IMR-90 (cell line): ENCODE measurements at regions not wholly inside any gene's neighbourhood (a gene's known extent, or its start where the extent isn't known, plus 50 kb on each side); places are given as distances from the start of the nearest gene placed in this dataset.

ENCODE experiments used
- ATAC-seq: fragments of 200-7000 bp; cut with Tn5 transposase; 2 replicates; pipeline ENCODE4 v1.9.1; 2020; ENCODE audit warnings: low read depth, mild to moderate bottlenecking, moderate library complexity
- BruUV-seq: library from RNA; stranded (reverse); fragments of 400-500 nt; replicated peaks from 2 replicates; lab custom pipeline; 2021; lab: Mats Ljungman, UMichigan
- CTCF ChIA-PET: fragments of 300-600 bp; formaldehyde crosslinking; extraction: SDS; loops from one replicate; lab custom pipeline; 2021; ENCODE audit warnings: antibody characterized with exemption; lab: Yijun Ruan, JAX
- POLR2A ChIA-PET: fragments of 300-600 bp; sonication (Branson Sonifier 250); formaldehyde crosslinking; loops from one replicate; lab custom pipeline; 2022; ENCODE audit warnings: antibody characterized with exemption; ENCODE audit not compliant: unreplicated experiment; lab: Charles Lee
- DNase-seq: peaks from one replicate; pipeline ENCODE4 v3.0.0; 2013
- H2AFZ ChIP-seq: replicated peaks from 2 replicates; pipeline ENCODE3; 2013; ENCODE audit warnings: low read length, mild to moderate bottlenecking; ENCODE audit not compliant: poor library complexity
- H2AK5ac ChIP-seq: 2 replicates; pipeline ENCODE4 v1.6.1; 2013; ENCODE audit warnings: low read depth, low read length, inconsistent platforms
- H2AK9ac ChIP-seq: replicated peaks from 2 replicates; pipeline ENCODE3; 2013; ENCODE audit warnings: mild to moderate bottlenecking, low read depth, low read length, moderate library complexity; ENCODE audit not compliant: poor library complexity
- H2BK120ac ChIP-seq: 2 replicates; pipeline ENCODE4 v1.6.1; 2013; ENCODE audit warnings: low read depth, low read length, inconsistent platforms
- H2BK15ac ChIP-seq: 3 replicates; pipeline ENCODE4 v1.6.1; 2013; ENCODE audit warnings: low read depth, low read length, inconsistent platforms
- H2BK20ac ChIP-seq: 2 replicates; pipeline ENCODE4 v1.6.1; 2013; ENCODE audit warnings: low read depth, mild to moderate bottlenecking, inconsistent platforms, low read length, moderate library complexity
- H2BK5ac ChIP-seq: 2 replicates; pipeline ENCODE4 v1.6.1; 2013; ENCODE audit warnings: mild to moderate bottlenecking, low read depth, low read length, inconsistent platforms; ENCODE audit not compliant: poor library complexity, severe bottlenecking
- H3K14ac ChIP-seq: replicated peaks from 2 replicates; pipeline ENCODE4 v1.6.1; 2013; ENCODE audit warnings: low read depth, low read length, inconsistent platforms
- H3K18ac ChIP-seq: 2 replicates; pipeline ENCODE4 v1.6.1; 2013; ENCODE audit warnings: low read depth, low read length, control low read depth
- H3K23ac ChIP-seq: 2 replicates; pipeline ENCODE4 v1.6.1; 2013; ENCODE audit warnings: low read depth, low read length, inconsistent platforms
- H3K27ac ChIP-seq: 2 replicates; pipeline ENCODE4 v1.5.1; 2013; ENCODE audit warnings: mild to moderate bottlenecking, control low read depth, low read length; ENCODE audit not compliant: insufficient read depth
- H3K27me3 ChIP-seq: 2 replicates; pipeline ENCODE4 v1.6.1; 2013; ENCODE audit warnings: low read length; ENCODE audit not compliant: control insufficient read depth, insufficient read depth
- H3K36me3 ChIP-seq: 2 replicates; pipeline ENCODE4 v1.6.1; 2013; ENCODE audit warnings: low read length, mixed read lengths; ENCODE audit not compliant: control insufficient read depth, insufficient read depth
- H3K4ac ChIP-seq: 2 replicates; pipeline ENCODE4 v1.6.1; 2013; ENCODE audit warnings: low read depth, low read length, inconsistent platforms
- H3K4me1 ChIP-seq: 2 replicates; pipeline ENCODE4 v1.6.1; 2013; ENCODE audit warnings: low read length, mixed read lengths; ENCODE audit not compliant: control insufficient read depth, insufficient read depth
- H3K4me2 ChIP-seq: 2 replicates; pipeline ENCODE4 v1.6.1; 2013; ENCODE audit warnings: low read depth, mild to moderate bottlenecking, control low read depth, low read length, moderate library complexity
- H3K4me3 ChIP-seq: 2 replicates; pipeline ENCODE4 v1.5.1; 2013; ENCODE audit warnings: low read depth, mild to moderate bottlenecking, control low read depth, low read length, moderate library complexity; ENCODE audit not compliant: insufficient read depth
- H3K56ac ChIP-seq: 2 replicates; pipeline ENCODE4 v1.6.1; 2013; ENCODE audit warnings: low read length, inconsistent platforms; ENCODE audit not compliant: insufficient read depth; ENCODE audit errors: extremely low read depth
- H3K79me1 ChIP-seq, 2 experiments: 2 replicates each; pipeline ENCODE4 v1.6.1; 2013; ENCODE audit warnings: low read length in 2 of 2, inconsistent platforms in 1 of 2, low read depth in 1 of 2
- H3K9ac ChIP-seq: 2 replicates; pipeline ENCODE4 v1.6.1; 2013; ENCODE audit warnings: low read depth, low read length, control low read depth
- H3K9me1 ChIP-seq: 2 replicates; pipeline ENCODE4 v1.6.1; 2013; ENCODE audit warnings: low read length, inconsistent platforms; ENCODE audit not compliant: insufficient read depth
- H3K9me3 ChIP-seq: 2 replicates; pipeline ENCODE4 v1.6.1; 2013; ENCODE audit warnings: low read length; ENCODE audit not compliant: control insufficient read depth, insufficient read depth
- H4K20me1 ChIP-seq: 2 replicates; pipeline ENCODE4 v1.6.1; 2013; ENCODE audit warnings: low read length, inconsistent platforms; ENCODE audit not compliant: insufficient read depth
- H4K5ac ChIP-seq: 2 replicates; pipeline ENCODE4 v1.6.1; 2013; ENCODE audit warnings: mild to moderate bottlenecking, low read depth, low read length, control low read depth
- H4K8ac ChIP-seq, 2 experiments: 2 replicates each; pipeline ENCODE4 v1.6.1; 2013; ENCODE audit warnings: low read depth in 2 of 2, low read length in 2 of 2, control low read depth in 1 of 2, inconsistent platforms in 1 of 2
- H4K91ac ChIP-seq: 2 replicates; pipeline ENCODE4 v1.6.1; 2013; ENCODE audit warnings: low read depth, low read length, inconsistent platforms; ENCODE audit not compliant: insufficient read depth
- NFE2L2 ChIP-seq: fragments of 150-350 bp; IDR thresholded peaks from 2 replicates; pipeline ENCODE4 v1.6.1; 2016; ENCODE audit warnings: low read depth, mild to moderate bottlenecking, low read length
- RAD21 ChIP-seq: IDR thresholded peaks from 2 replicates; pipeline ENCODE4 v1.6.1; 2012; ENCODE audit warnings: low read length, improper control_type of control experiment
- RCOR1 ChIP-seq: IDR thresholded peaks from 2 replicates; pipeline ENCODE4 v1.6.1; 2012; ENCODE audit warnings: mild to moderate bottlenecking, low read length, improper control_type of control experiment; ENCODE audit not compliant: insufficient replicate concordance
- RFX5 ChIP-seq: IDR thresholded peaks from 2 replicates; pipeline ENCODE4 v1.8.0; 2012; ENCODE audit warnings: low read depth, mild to moderate bottlenecking, low read length, moderate library complexity
- dilution Hi-C: fragments of 300-500 bp; cut with HindIII; formaldehyde crosslinking; loops from one replicate; pipeline ENCODE4 v1.14.3; 2018; ENCODE audit warnings: low sequenced_read_pairs; ENCODE audit not compliant: unreplicated experiment
- in situ Hi-C: fragments of 300-500 bp; cut with MboI; formaldehyde crosslinking; loops from 3 replicates; pipeline ENCODE4 v1.14.3; 2019; ENCODE audit warnings: low sequenced_read_pairs, inconsistent platforms, mixed read lengths
- intact Hi-C: fragments of 100-400 bp; cut with micrococcal nuclease; formaldehyde crosslinking; loops from 2 replicates; pipeline ENCODE4 v1.10.0; 2022
- TF ChIP-seq, protein P1 (sequence below): fragments of 150-350 bp; IDR thresholded peaks from 2 replicates; pipeline ENCODE4 v1.6.1; 2017; ENCODE audit warnings: mild to moderate bottlenecking, antibody characterized with exemption, low read length, low read depth
- TF ChIP-seq, protein P2 (sequence below): fragments of 150-350 bp; IDR thresholded peaks from 2 replicates; pipeline ENCODE4 v1.6.1; 2016; ENCODE audit warnings: low read depth, mild to moderate bottlenecking, low read length, moderate library complexity, borderline replicate concordance

DNA sequence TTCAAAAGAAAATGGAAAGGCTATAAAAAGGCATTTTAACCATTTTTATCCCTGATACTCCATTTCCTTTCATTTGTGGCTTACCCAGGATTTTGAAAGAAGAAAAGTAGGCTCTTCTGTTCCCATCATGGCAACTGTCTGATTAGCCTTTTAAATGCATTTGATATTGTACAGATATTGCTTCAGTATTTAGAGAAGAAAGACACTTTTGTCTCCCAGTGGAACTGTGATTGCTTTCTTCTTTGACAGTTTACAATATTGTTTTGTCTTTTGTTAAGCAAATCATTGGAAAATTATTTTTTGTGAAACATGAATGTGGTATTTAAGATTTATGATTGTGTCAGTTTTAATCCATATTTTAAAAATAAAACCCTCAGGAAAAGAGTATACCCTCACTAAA is 297.4 kb upstream of the TACR3 start:
- no peak overlapping the region for H2BK15ac ChIP-seq
- no peaks in the 10 kb centered on the region for H3K4me1 ChIP-seq
- H2BK120ac ChIP-seq, result no peak overlapping the region
- ATAC-seq (no peak), DNase-seq (no peak)
- no peak overlapping the region for H4K5ac ChIP-seq
- no peak overlapping the region for H4K91ac ChIP-seq
- intact Hi-C loops (no loop called here), in situ Hi-C loops (no loop called here), dilution Hi-C loops (no loop called here)
- no peak overlapping the region for H3K14ac ChIP-seq
- no peak overlapping the region for H3K23ac ChIP-seq
- no peaks in the 10 kb centered on the region for H3K9me1 ChIP-seq
- H3K79me1 ChIP-seq, result no peaks in the 10 kb centered on the region
- no TSS peak for BruUV-seq
- H2AK9ac ChIP-seq, result no peak overlapping the region
- CTCF ChIA-PET, result no interaction called here
- H2BK20ac ChIP-seq, result no peak overlapping the region
- no peak overlapping the region for H2AFZ ChIP-seq
- H3K9ac ChIP-seq, result no peak overlapping the region
- no peak overlapping the region for H2BK5ac ChIP-seq
- H4K8ac ChIP-seq, result no peak overlapping the region
- no peak overlapping the region for H3K4me2 ChIP-seq
- no peak overlapping the region for H2AK5ac ChIP-seq
- H3K27me3 ChIP-seq, result no peaks in the 10 kb centered on the region
- no peaks in the 10 kb centered on the region for H3K36me3 ChIP-seq
- POLR2A ChIA-PET, result no interaction called here
- no peak overlapping the region for H3K4ac ChIP-seq
- H3K56ac ChIP-seq, result no peak overlapping the region
- H3K4me3 ChIP-seq, result no peak overlapping the region
- no peak overlapping the region for H3K18ac ChIP-seq
- no peak overlapping the region for H3K27ac ChIP-seq
- 0 out of 2 replicates have a peak, but pooled peaks cover 2% of the 10 kb centered on the region for H3K9me3 ChIP-seq
- TF ChIP-seq RFX5, result no peak
- TF ChIP-seq, protein P1, sequence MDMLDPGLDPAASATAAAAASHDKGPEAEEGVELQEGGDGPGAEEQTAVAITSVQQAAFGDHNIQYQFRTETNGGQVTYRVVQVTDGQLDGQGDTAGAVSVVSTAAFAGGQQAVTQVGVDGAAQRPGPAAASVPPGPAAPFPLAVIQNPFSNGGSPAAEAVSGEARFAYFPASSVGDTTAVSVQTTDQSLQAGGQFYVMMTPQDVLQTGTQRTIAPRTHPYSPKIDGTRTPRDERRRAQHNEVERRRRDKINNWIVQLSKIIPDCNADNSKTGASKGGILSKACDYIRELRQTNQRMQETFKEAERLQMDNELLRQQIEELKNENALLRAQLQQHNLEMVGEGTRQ, result no peak
- TF ChIP-seq NFE2L2, result no peak
- TF ChIP-seq, protein P2, sequence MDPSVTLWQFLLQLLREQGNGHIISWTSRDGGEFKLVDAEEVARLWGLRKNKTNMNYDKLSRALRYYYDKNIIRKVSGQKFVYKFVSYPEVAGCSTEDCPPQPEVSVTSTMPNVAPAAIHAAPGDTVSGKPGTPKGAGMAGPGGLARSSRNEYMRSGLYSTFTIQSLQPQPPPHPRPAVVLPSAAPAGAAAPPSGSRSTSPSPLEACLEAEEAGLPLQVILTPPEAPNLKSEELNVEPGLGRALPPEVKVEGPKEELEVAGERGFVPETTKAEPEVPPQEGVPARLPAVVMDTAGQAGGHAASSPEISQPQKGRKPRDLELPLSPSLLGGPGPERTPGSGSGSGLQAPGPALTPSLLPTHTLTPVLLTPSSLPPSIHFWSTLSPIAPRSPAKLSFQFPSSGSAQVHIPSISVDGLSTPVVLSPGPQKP, result no peak
- TF ChIP-seq RAD21, result no peak
- TF ChIP-seq RCOR1, result no peak
- H4K20me1 ChIP-seq, result no peaks in the 10 kb centered on the region
